Thoracic aorta (tissue), 2 donors: ENCODE measurements at regions not wholly inside any gene's neighbourhood (a gene's known extent, or its start where the extent isn't known, plus 50 kb on each side); places are given as distances from the start of the nearest gene placed in this dataset.

Experiments used
- ATAC-seq: fragments of 150-250 bp; one replicate; pipeline ENCODE4 v1.8.0; 2017; ENCODE audit warnings: low read depth; ENCODE audit not compliant: insufficient number of reproducible peaks, low FRiP score
- DNase-seq: peaks from one replicate; pipeline ENCODE4 v3.0.0-alpha.2; 2020; ENCODE audit warnings: low spot score
- H3K27ac ChIP-seq, 2 donors: fragments of 200-600 bp; sonication (generic); 1 replicate in 1 of 2; 2 replicates in 1 of 2; pipeline ENCODE4 v1.5.1; 2016; ENCODE audit warnings: mild to moderate bottlenecking in 2 of 2, moderate library complexity in 2 of 2
- H3K27me3 ChIP-seq: fragments of 200-600 bp; sonication (generic); replicated peaks from 2 replicates; pipeline ENCODE4 v1.6.0; 2016; ENCODE audit warnings: mild to moderate bottlenecking; ENCODE audit not compliant: insufficient read depth
- H3K36me3 ChIP-seq: fragments of 200-600 bp; sonication (generic); one replicate; pipeline ENCODE4 v1.5.1; 2016
- H3K4me1 ChIP-seq, 2 donors: fragments of 200-600 bp; sonication (generic); 1 replicate in 1 of 2; 2 replicates in 1 of 2; pipeline versions ENCODE4 v1.5.1 to v1.6.0; 2016; ENCODE audit warnings: low read depth in 2 of 2, mild to moderate bottlenecking in 1 of 2; ENCODE audit not compliant: control insufficient read depth in 1 of 2
- H3K4me3 ChIP-seq: fragments of 200-600 bp; sonication (generic); 2 replicates; pipeline ENCODE4 v1.5.1; 2016; ENCODE audit warnings: mild to moderate bottlenecking
- H3K9me3 ChIP-seq: fragments of 200-600 bp; sonication (generic); 2 replicates; pipeline ENCODE4 v1.5.1; 2016
- CTCF ChIP-seq: fragments of 200-600 bp; sonication (generic); IDR thresholded peaks from one replicate; pipeline ENCODE4 v1.5.1; 2019; ENCODE audit warnings: antibody characterized with exemption

DNA sequence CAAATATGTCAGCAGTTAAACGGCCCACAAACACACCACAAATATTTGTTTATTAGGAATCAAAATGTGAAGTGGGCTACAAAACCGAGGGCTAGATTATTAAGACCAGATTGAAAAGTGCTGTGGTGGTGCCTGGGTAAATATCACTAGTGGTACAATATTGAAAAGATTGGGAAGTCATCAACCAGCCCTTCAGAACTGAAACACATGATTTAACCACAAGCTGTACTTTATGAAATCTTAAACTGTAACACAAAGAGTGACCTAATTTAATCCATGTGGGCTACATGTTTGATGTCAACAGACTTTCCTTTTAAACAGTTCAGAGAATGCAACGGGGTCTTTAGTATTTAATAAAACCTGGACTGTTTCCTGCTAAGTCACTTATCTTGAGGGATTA is 182.3 kb downstream of the SPATA31D1 start:
- TF ChIP-seq CTCF: no peak
- ATAC-seq (no peak), DNase-seq (no peak)
- no peak overlapping the region for H3K27ac ChIP-seq
- no peaks in the 10 kb centered on the region for H3K27me3 ChIP-seq
- H3K4me1 ChIP-seq: no peaks in the 10 kb centered on the region
- no peak overlapping the region for H3K4me3 ChIP-seq
- H3K9me3 ChIP-seq: no peaks in the 10 kb centered on the region
- no peaks in the 10 kb centered on the region for H3K36me3 ChIP-seq

DNA sequence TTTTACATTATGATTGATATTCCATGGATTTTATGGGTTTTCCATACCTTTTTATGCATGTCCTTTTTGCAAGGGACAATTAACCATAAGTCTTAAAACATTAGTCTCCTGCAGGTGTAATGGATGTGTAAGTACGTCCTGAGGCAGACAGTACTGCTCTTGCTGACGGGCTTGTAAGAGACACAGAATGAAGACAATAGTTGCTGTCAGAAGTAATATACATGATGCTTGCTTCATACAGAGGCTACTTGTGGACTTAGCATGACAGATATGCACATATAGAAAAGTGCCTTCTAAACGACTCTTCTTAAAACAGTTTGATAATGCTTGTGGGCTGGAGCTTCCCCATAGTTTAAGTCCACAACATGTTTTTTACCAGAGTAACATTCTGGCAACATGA is 182.7 kb downstream of the SPATA31D1 start:
- no peak overlapping the region for H3K27ac ChIP-seq
- no peaks in the 10 kb centered on the region for H3K4me1 ChIP-seq
- DNase-seq: no peak
- no peak overlapping the region for H3K4me3 ChIP-seq
- no peaks in the 10 kb centered on the region for H3K9me3 ChIP-seq
- no peaks in the 10 kb centered on the region for H3K27me3 ChIP-seq
- no peaks in the 10 kb centered on the region for H3K36me3 ChIP-seq
- ATAC-seq: no peak
- no peak for TF ChIP-seq CTCF

GRCh38 chr9:82180711-82181110 is 192.1 kb downstream of the SPATA31D1 start:
- H3K27ac ChIP-seq: no peak overlapping the region
- no peak for TF ChIP-seq CTCF
- H3K36me3 ChIP-seq: no peaks in the 10 kb centered on the region
- DNase-seq (no peak), ATAC-seq (no peak)
- no peak overlapping the region for H3K4me3 ChIP-seq
- no peaks in the 10 kb centered on the region for H3K27me3 ChIP-seq
- H3K4me1 ChIP-seq: no peaks in the 10 kb centered on the region
- no peaks in the 10 kb centered on the region for H3K9me3 ChIP-seq

- no peaks in the 10 kb centered on the region for H3K9me3 ChIP-seq
- H3K27ac ChIP-seq: no peak overlapping the region
- DNase-seq: no peak
- H3K4me3 ChIP-seq: no peak overlapping the region
- no peaks in the 10 kb centered on the region for H3K36me3 ChIP-seq
- no peaks in the 10 kb centered on the region for H3K27me3 ChIP-seq
- no peaks in the 10 kb centered on the region for H3K4me1 ChIP-seq
- no peak for TF ChIP-seq CTCF
- no peak for ATAC-seq
Measured at GRCh38 chr9:82183181-82183860, 194.7 kb downstream of the SPATA31D1 start.

DNA sequence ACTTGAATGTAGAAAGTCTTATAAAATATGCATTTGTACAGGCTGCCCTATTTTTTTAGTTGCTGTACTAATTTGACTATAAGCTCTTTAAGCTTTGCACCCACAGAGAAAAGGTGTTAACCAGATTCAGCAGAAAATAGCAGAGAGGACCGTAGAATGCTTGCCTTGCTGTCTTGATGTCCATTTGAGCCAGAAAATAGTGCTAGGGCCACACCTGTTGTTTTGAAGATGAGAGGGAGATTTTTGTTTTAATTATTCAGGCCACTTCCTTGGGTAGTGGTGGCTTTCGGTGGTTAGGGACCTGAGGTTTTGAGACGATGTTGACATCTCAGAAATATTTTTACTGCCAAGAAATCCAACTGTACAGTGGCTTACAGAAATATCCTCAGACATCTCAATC is 196.0 kb downstream of the SPATA31D1 start:
- Histone ChIP-seq H3K9me3 (no peaks in the 10 kb centered on the region), H3K27ac (no peak overlapping the region), H3K27me3 (no peaks in the 10 kb centered on the region), H3K36me3 (no peaks in the 10 kb centered on the region), H3K4me3 (no peak overlapping the region), H3K4me1 (no peaks in the 10 kb centered on the region)
- no peak for TF ChIP-seq CTCF
- DNase-seq (no peak), ATAC-seq (no peak)
